ENCODE measurements at regions not wholly inside any gene's neighbourhood (a gene's known extent, or its start where the extent isn't known, plus 50 kb on each side); places are given as distances from the start of the nearest gene placed in this dataset.
A peak's percentile ranks its signal among the peaks of the same experiment; 100 is the strongest.

DNA sequence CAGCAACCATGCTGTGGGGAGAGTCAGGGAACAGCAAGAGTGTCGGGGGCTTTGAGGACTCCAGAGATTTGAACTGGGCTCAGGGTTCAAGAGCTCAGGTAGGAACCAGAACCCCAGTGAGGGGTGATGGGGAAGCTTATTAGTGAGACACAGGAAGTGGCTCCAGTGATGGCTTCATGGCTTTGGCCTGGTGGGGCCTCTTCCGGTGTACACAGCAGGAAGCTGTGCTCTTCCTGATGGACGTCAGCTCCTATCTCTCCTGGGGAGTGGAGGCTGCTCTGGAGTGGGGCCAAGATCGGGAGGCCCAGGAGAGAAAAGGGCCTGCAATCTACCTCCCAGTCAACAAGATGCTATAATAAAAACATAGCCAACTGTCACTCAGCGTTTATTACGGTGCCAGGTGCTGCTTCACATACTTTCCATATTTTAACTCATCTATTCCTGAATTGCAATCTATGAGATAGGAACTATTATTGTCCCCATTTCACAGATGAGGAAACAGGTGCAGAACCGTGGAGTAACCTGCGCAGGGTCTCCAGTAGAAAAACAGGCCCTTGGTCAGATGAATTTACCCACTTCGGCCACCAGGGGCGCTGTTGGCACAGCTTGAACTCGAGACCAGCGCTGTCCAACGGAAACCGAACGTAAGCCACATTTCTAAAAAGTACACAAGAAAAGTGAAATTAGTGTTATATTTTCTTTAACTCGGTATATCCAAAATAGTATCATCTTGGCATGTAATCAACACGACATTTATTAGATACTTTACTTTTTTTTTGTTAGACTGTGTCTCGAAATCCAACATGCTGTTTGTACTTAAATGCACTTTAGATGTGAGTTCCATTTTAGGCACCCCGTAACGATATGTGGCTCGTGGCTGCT lies 63.6 kb upstream of the DLK1 start:
- Mint-ChIP-seq H3K27me3 (ENCODE audit: insufficient read depth, unreplicated experiment) (no peaks in the 10 kb centered on the region), H3K4me3 (ENCODE audit: unreplicated experiment) (no peak overlapping the region), H3K27ac (ENCODE audit: low read depth, unreplicated experiment) (no peak overlapping the region), H3K9me3 (ENCODE audit: unreplicated experiment) (no peaks in the 10 kb centered on the region), H3K4me1 (ENCODE audit: insufficient read depth, unreplicated experiment) (peaks cover 9% of the 10 kb centered on the region), H3K36me3 (ENCODE audit: insufficient read depth, unreplicated experiment) (no peaks in the 10 kb centered on the region)
- no TSS peak for BruUV-seq (replicated peaks)
- peak; percentile 76 for DNase-seq (ENCODE audit: unreplicated experiment)
- peak; percentile 92 for TF ChIP-seq CTCF (IDR thresholded peaks at IDR 0.05; ENCODE audit: unreplicated experiment)
- CTCF ChIA-PET = interaction anchor here (0.6 to 1.5 kb wide), 30 partner anchors 10 to 966 kb away, joined by 3 to 10 read pairs (median 3); no protein-coding TSS in a partner anchor
- POLR2A ChIA-PET = no interaction called here
- intact Hi-C loops (cut with micrococcal nuclease) = loop anchor here (2.0 to 10.0 kb wide), 3 partner anchors 192 to 962 kb away; no protein-coding TSS in a partner anchor

GRCh38 chr14:100663761-100664052 lies 63.0 kb upstream of the DLK1 start:
- CTCF ChIA-PET = interaction anchor here (0.6 to 1.5 kb wide), 8 partner anchors 9 to 972 kb away, joined by 3 to 10 read pairs (median 4); no protein-coding TSS in a partner anchor
- Mint-ChIP-seq H3K36me3 (ENCODE audit: insufficient read depth, unreplicated experiment) (no peaks in the 10 kb centered on the region), H3K27me3 (ENCODE audit: insufficient read depth, unreplicated experiment) (no peaks in the 10 kb centered on the region), H3K9me3 (ENCODE audit: unreplicated experiment) (no peaks in the 10 kb centered on the region), H3K27ac (ENCODE audit: low read depth, unreplicated experiment) (no peak overlapping the region), H3K4me3 (ENCODE audit: unreplicated experiment) (no peak overlapping the region), H3K4me1 (ENCODE audit: insufficient read depth, unreplicated experiment) (peaks cover 9% of the 10 kb centered on the region)
- POLR2A ChIA-PET = no interaction called here
- TF ChIP-seq CTCF (IDR thresholded peaks at IDR 0.05; ENCODE audit: unreplicated experiment) = no peak
- intact Hi-C loops (cut with micrococcal nuclease) = loop anchor here (2.0 to 10.0 kb wide), 3 partner anchors 191 to 961 kb away; no protein-coding TSS in a partner anchor
- no peak for DNase-seq (ENCODE audit: unreplicated experiment)
- no TSS peak for BruUV-seq (replicated peaks)

- intact Hi-C loops (cut with micrococcal nuclease) = loop anchor here (10.0 kb wide), 2 partner anchors 191 to 961 kb away; no protein-coding TSS in a partner anchor
- no peak for DNase-seq (ENCODE audit: unreplicated experiment)
- Mint-ChIP-seq H3K4me1 (ENCODE audit: insufficient read depth, unreplicated experiment) (peaks cover 9% of the 10 kb centered on the region), H3K27ac (ENCODE audit: low read depth, unreplicated experiment) (no peak overlapping the region), H3K36me3 (ENCODE audit: insufficient read depth, unreplicated experiment) (no peaks in the 10 kb centered on the region), H3K27me3 (ENCODE audit: insufficient read depth, unreplicated experiment) (no peaks in the 10 kb centered on the region), H3K4me3 (ENCODE audit: unreplicated experiment) (no peak overlapping the region), H3K9me3 (ENCODE audit: unreplicated experiment) (no peaks in the 10 kb centered on the region)
- no TSS peak for BruUV-seq (replicated peaks)
- CTCF ChIA-PET = interaction anchor here (0.5 to 0.7 kb wide), 4 partner anchors 21 to 972 kb away, joined by 3 to 4 read pairs (median 3); no protein-coding TSS in a partner anchor
- no peak for TF ChIP-seq CTCF (IDR thresholded peaks at IDR 0.05; ENCODE audit: unreplicated experiment)
- POLR2A ChIA-PET = no interaction called here
Observed at GRCh38 chr14:100664231-100664630, 62.5 kb upstream of the DLK1 start.

GRCh38 chr14:100664841-100665510 lies 61.7 kb upstream of the DLK1 start:
- CTCF ChIA-PET = interaction anchor here (0.5 to 0.6 kb wide), 3 partner anchors 20 to 440 kb away, joined by 3 to 4 read pairs (median 4); no protein-coding TSS in a partner anchor
- no peaks in the 10 kb centered on the region for H3K9me3 Mint-ChIP-seq (ENCODE audit: unreplicated experiment)
- no peak overlapping the region for H3K27ac Mint-ChIP-seq (ENCODE audit: low read depth, unreplicated experiment)

More at GRCh38 chr14:100664841-100665510, 61.7 kb upstream of the DLK1 start:
- peaks cover 9% of the 10 kb centered on the region for H3K4me1 Mint-ChIP-seq (ENCODE audit: insufficient read depth, unreplicated experiment)
- no peak overlapping the region for H3K4me3 Mint-ChIP-seq (ENCODE audit: unreplicated experiment)
- POLR2A ChIA-PET = no interaction called here
- BruUV-seq (replicated peaks) = no TSS peak
- H3K36me3 Mint-ChIP-seq (ENCODE audit: insufficient read depth, unreplicated experiment) = no peaks in the 10 kb centered on the region
- no peaks in the 10 kb centered on the region for H3K27me3 Mint-ChIP-seq (ENCODE audit: insufficient read depth, unreplicated experiment)
- DNase-seq (ENCODE audit: unreplicated experiment) = peak; percentile 64
- no peak for TF ChIP-seq CTCF (IDR thresholded peaks at IDR 0.05; ENCODE audit: unreplicated experiment)
- intact Hi-C loops (cut with micrococcal nuclease) = loop anchor here (10.0 kb wide), 2 partner anchors 190 to 960 kb away; no protein-coding TSS in a partner anchor

All from MCF 10A (cell line).